ENCODE measurements at regions not wholly inside any gene's neighbourhood (a gene's known extent, or its start where the extent isn't known, plus 50 kb on each side); places are given as distances from the start of the nearest gene placed in this dataset.

- no TSS peak for BruUV-seq (replicated peaks)
- Histone ChIP-seq H3K27ac (ENCODE audit: low read length) (no peak overlapping the region), H3K36me3 (ENCODE audit: control insufficient read depth, insufficient read depth, low read length) (no peaks in the 10 kb centered on the region), H3K27me3 (ENCODE audit: control insufficient read depth, insufficient read depth, low read length) (no peaks in the 10 kb centered on the region), H3K4me3 (ENCODE audit: low read depth in 2 of 2, low read length in 2 of 2) (no peak overlapping the region), H3K4me1 (ENCODE audit: control insufficient read depth, insufficient read depth, low read length) (no peaks in the 10 kb centered on the region), H3K9me3 (ENCODE audit: control insufficient read depth, insufficient read depth, low read depth, low read length) (no peaks in the 10 kb centered on the region)
- ATAC-seq, result no peak
- in situ Hi-C loops (cut with HindIII; ENCODE audit: low pct_unique_long_range_greater_than_20kb, low sequenced_read_pairs) (no loop called here), intact Hi-C loops (cut with micrococcal nuclease; ENCODE audit: unreplicated experiment) (no loop called here)
- ChIA-PET CTCF (no interaction called here), POLR2A (no interaction called here)
- TF ChIP-seq TCF7L2 (IDR thresholded peaks at IDR 0.05; ENCODE audit: low read depth, low read length) (no peak), POLR2AphosphoS5 (IDR thresholded peaks at IDR 0.05; ENCODE audit: low read depth, low read length) (no peak), SIN3A (IDR thresholded peaks at IDR 0.05; ENCODE audit: borderline replicate concordance, insufficient read depth, low read depth, low read length) (no peak), CTCF (IDR thresholded peaks at IDR 0.05) (no peak), REST (IDR thresholded peaks at IDR 0.05; ENCODE audit: insufficient read depth in 1 of 2, low read depth in 2 of 2, low read length in 1 of 2) (no peak)
- no peak for DNase-seq (ENCODE audit: low read depth, low spot score)
Observed at GRCh38 chr4:137703195-137703594, 170.9 kb upstream of the PCDH18 start.

GRCh38 chr4:137702512-137702911 lies 170.2 kb upstream of the PCDH18 start:
- ChIA-PET POLR2A (no interaction called here), CTCF (no interaction called here)
- Histone ChIP-seq H3K36me3 (ENCODE audit: control insufficient read depth, insufficient read depth, low read length) (no peaks in the 10 kb centered on the region), H3K9me3 (ENCODE audit: control insufficient read depth, insufficient read depth, low read depth, low read length) (no peaks in the 10 kb centered on the region), H3K4me3 (ENCODE audit: low read depth in 2 of 2, low read length in 2 of 2) (no peak overlapping the region), H3K27me3 (ENCODE audit: control insufficient read depth, insufficient read depth, low read length) (no peaks in the 10 kb centered on the region), H3K4me1 (ENCODE audit: control insufficient read depth, insufficient read depth, low read length) (no peaks in the 10 kb centered on the region), H3K27ac (ENCODE audit: low read length) (no peak overlapping the region)
- TF ChIP-seq REST (IDR thresholded peaks at IDR 0.05; ENCODE audit: insufficient read depth in 1 of 2, low read depth in 2 of 2, low read length in 1 of 2), result no peak
- TF ChIP-seq CTCF (IDR thresholded peaks at IDR 0.05), result no peak
- TF ChIP-seq SIN3A (IDR thresholded peaks at IDR 0.05; ENCODE audit: borderline replicate concordance, insufficient read depth, low read depth, low read length), result no peak
- no peak for TF ChIP-seq TCF7L2 (IDR thresholded peaks at IDR 0.05; ENCODE audit: low read depth, low read length)
- TF ChIP-seq POLR2AphosphoS5 (IDR thresholded peaks at IDR 0.05; ENCODE audit: low read depth, low read length), result no peak
- DNase-seq (ENCODE audit: low read depth, low spot score) (no peak), ATAC-seq (no peak)
- intact Hi-C loops (cut with micrococcal nuclease; ENCODE audit: unreplicated experiment), result no loop called here
- in situ Hi-C loops (cut with HindIII; ENCODE audit: low pct_unique_long_range_greater_than_20kb, low sequenced_read_pairs), result no loop called here
- no TSS peak for BruUV-seq (replicated peaks)

Measured in Panc1 (cell line).